ENCODE measurements at regions not wholly inside any gene's neighbourhood (a gene's known extent, or its start where the extent isn't known, plus 50 kb on each side); places are given as distances from the start of the nearest gene placed in this dataset.
"Not testable (repeated sequence)": the region's sequence is repeated elsewhere in the genome, so short reads cannot be mapped to it uniquely, and the experiment has no call there.

DNA sequence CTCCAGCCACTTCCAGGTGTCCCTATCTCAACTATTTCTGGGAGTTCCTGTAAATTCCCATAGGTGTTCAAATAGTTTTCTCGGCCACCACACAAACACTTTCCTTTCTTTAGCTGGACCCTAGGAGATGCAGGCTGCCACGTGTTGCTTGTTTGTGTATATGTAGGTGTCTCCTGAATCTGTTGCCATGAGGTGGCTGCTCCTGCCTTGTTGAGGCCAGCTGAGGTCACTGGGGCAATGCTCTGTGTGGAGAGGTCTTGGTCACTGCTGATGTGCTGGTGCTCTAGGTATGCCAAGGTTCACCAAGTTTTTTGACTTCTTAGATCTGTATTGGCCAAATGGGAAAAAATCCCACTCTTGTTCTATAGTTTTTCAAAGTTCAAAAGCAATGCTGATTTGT, 132.5 kb upstream of the CHD1 start:
- Mint-ChIP-seq H3K4me3 (no peak overlapping the region), H3K9me3 (ENCODE audit: low read depth) (no peaks in the 10 kb centered on the region), H3K36me3 (no peaks in the 10 kb centered on the region), H3K27me3 (peaks cover 10% of the 10 kb centered on the region), H3K4me1 (peaks cover 6% of the 10 kb centered on the region), H3K27ac (no peak overlapping the region)
- CTCF ChIA-PET: interaction anchor here (1.0 to 3.6 kb wide), 21 partner anchors 9 to 293 kb away, joined by 3 to 30 read pairs (median 5); partner anchors contain the start of gene RGMB
- no peak for DNase-seq
- no peak for ATAC-seq

GRCh38 chr5:99060306-99061261, 131.8 kb upstream of the CHD1 start:
- Mint-ChIP-seq H3K4me1 (peaks cover 6% of the 10 kb centered on the region), H3K9me3 (ENCODE audit: low read depth) (no peaks in the 10 kb centered on the region), H3K4me3 (no peak overlapping the region), H3K27me3 (peaks cover 10% of the 10 kb centered on the region), H3K27ac (no peak overlapping the region), H3K36me3 (no peaks in the 10 kb centered on the region)
- CTCF ChIA-PET: interaction anchor here (0.7 to 3.6 kb wide), 27 partner anchors 9 to 293 kb away, joined by 3 to 30 read pairs (median 4); partner anchors contain the start of gene RGMB
- DNase-seq (peak; percentile 89), ATAC-seq (peak; percentile 63)

DNA sequence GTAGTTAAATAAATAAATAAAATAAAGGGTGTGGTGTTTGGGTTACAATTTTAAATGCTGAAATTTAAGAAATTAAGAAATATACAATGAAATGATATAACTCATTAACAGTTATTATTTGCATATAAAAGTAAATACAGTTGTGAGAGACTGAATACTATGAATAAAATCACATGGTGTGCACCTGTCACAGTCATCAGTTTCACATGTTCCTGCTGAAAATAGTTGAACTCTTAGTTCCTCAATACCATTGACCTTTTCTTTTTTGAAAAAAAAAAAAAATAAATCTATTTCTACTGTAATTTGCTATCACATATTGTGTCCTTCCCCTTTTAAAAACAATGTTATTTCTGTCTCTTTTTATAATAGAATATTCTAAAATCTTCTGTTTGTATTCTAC, 130.9 kb upstream of the CHD1 start:
- Mint-ChIP-seq H3K27ac (no peak overlapping the region), H3K36me3 (no peaks in the 10 kb centered on the region), H3K4me1 (peaks cover 6% of the 10 kb centered on the region), H3K4me3 (no peak overlapping the region), H3K27me3 (peaks cover 7% of the 10 kb centered on the region), H3K9me3 (ENCODE audit: low read depth) (no peaks in the 10 kb centered on the region)
- no peak for DNase-seq
- ATAC-seq: no peak
- CTCF ChIA-PET: interaction anchor here (0.8 to 3.6 kb wide), 14 partner anchors 8 to 292 kb away, joined by 3 to 30 read pairs (median 8); no protein-coding TSS in a partner anchor

DNA sequence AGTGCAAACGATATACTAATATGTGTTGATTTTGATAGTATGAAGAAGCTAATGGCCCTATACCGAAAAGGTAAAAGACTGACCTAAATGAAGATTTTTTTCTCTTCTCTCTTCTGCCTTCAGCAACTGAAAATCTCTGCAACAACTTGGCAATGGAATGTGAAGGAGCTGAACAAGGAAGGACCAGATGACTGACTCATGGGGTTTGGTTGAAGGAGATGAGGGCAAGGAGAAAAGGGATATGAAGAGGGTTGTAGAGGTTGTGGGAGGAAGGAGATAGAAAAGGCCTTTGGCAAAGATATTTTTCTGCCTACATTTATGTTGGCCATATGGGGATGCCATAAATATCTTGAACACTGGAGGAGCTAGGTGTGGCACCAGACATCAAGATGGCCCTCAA, 129.7 kb upstream of the CHD1 start:
- no peaks in the 10 kb centered on the region for H3K27me3 Mint-ChIP-seq
- DNase-seq (no peak), ATAC-seq (no peak)
- no peaks in the 10 kb centered on the region for H3K9me3 Mint-ChIP-seq (ENCODE audit: low read depth)
- peaks cover 6% of the 10 kb centered on the region for H3K4me1 Mint-ChIP-seq
- H3K4me3 Mint-ChIP-seq: no peak overlapping the region
- no peak overlapping the region for H3K27ac Mint-ChIP-seq
- CTCF ChIA-PET: interaction anchor here (0.8 to 3.3 kb wide), 10 partner anchors 136 to 219 kb away, joined by 3 to 15 read pairs (median 4); no protein-coding TSS in a partner anchor
- no peaks in the 10 kb centered on the region for H3K36me3 Mint-ChIP-seq

DNA sequence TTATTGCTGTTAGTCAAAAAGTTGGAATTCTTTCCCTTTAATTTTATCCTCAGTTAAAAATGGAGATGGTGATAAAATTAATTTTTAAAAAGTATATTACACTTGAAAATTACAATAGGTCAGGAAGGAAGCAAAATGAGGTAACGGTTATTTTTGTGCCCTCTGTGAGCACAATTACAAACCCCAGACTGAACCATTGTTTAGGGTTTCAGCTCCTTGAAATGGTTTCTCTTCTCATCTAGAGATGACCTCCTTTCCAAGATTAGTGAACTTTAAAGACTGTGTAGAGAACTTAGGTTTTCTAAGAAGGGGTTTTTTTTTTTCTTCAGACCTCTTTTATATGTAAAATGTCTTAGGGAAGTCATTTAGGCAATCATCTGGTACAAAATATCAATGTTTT, 126.2 kb upstream of the CHD1 start:
- ATAC-seq: no peak
- CTCF ChIA-PET: interaction anchor here (1.1 kb wide), 1 partner anchor 9 kb away, joined by 3 read pairs; no protein-coding TSS in a partner anchor
- DNase-seq: no peak
- Mint-ChIP-seq H3K4me1 (no peaks in the 10 kb centered on the region), H3K27me3 (no peaks in the 10 kb centered on the region), H3K36me3 (no peaks in the 10 kb centered on the region), H3K9me3 (ENCODE audit: low read depth) (no peaks in the 10 kb centered on the region), H3K27ac (no peak overlapping the region), H3K4me3 (no peak overlapping the region)

DNA sequence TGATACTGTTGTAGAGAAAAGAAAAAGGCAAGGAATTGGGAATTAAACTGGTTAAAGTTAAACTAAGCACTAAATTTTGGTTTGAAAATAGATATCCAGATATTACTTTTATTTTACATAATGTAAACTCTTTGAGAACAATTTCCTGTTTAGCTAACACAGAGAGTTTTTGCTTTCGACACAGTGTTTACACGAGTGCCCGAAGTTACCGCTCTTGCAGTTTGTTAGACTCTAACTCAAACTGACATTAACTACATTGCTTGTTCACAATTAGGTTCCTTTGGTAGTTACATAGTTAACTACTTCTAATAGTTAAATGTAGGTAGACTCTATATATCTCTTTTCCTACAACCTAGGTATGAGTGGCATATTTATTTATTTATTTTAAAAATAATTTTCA, 117.1 kb upstream of the CHD1 start:
- peaks cover 10% of the 10 kb centered on the region for H3K9me3 Mint-ChIP-seq (ENCODE audit: low read depth)
- no peak overlapping the region for H3K27ac Mint-ChIP-seq
- DNase-seq (no peak), ATAC-seq (no peak)
- no peaks in the 10 kb centered on the region for H3K27me3 Mint-ChIP-seq
- H3K36me3 Mint-ChIP-seq: peaks cover 6% of the 10 kb centered on the region
- no peaks in the 10 kb centered on the region for H3K4me1 Mint-ChIP-seq
- no peak overlapping the region for H3K4me3 Mint-ChIP-seq
- CTCF ChIA-PET: interaction anchor here (1.2 to 1.6 kb wide), 3 partner anchors 8 to 15 kb away, joined by 3 to 4 read pairs (median 3); no protein-coding TSS in a partner anchor

DNA sequence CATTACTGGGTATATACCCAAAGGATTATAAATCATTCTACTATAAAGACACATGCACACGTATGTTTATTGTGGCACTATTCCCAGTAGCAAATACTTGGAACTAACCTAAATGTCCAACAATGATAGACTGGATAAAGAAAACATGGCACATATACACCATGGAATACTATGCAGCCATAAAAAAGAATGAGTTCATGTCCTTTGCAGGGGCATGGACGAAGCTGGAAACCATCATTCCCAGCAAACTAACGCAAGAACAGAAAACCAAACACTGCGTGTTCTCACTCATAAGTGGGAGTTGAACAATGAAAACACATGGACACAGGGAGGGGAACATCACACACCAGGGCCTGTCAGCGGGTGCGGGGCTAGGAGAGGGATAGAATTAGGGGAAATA, 114.5 kb upstream of the CHD1 start:
- H3K4me3 Mint-ChIP-seq, H3K4me1 Mint-ChIP-seq, DNase-seq, ATAC-seq, H3K27me3 Mint-ChIP-seq, H3K27ac Mint-ChIP-seq, CTCF ChIA-PET: not testable (repeated sequence)
- peaks cover 24% of the 10 kb centered on the region for H3K36me3 Mint-ChIP-seq
- peaks cover 12% of the 10 kb centered on the region for H3K9me3 Mint-ChIP-seq (ENCODE audit: low read depth)

GRCh38 chr5:99037668-99038067, 108.9 kb upstream of the CHD1 start:
- peaks cover 35% of the 10 kb centered on the region for H3K36me3 Mint-ChIP-seq
- CTCF ChIA-PET: interaction anchor here (1.4 to 2.3 kb wide), 3 partner anchors 9 to 23 kb away, joined by 3 to 9 read pairs (median 9); no protein-coding TSS in a partner anchor
- H3K27me3 Mint-ChIP-seq: no peaks in the 10 kb centered on the region
- ATAC-seq: peak; percentile 62
- peaks cover 48% of the 10 kb centered on the region for H3K4me1 Mint-ChIP-seq
- peak; percentile 88 for DNase-seq
- peak overlapping the region; percentile 72 for H3K27ac Mint-ChIP-seq
- no peak overlapping the region for H3K4me3 Mint-ChIP-seq
- H3K9me3 Mint-ChIP-seq (ENCODE audit: low read depth): peaks cover 12% of the 10 kb centered on the region

DNA sequence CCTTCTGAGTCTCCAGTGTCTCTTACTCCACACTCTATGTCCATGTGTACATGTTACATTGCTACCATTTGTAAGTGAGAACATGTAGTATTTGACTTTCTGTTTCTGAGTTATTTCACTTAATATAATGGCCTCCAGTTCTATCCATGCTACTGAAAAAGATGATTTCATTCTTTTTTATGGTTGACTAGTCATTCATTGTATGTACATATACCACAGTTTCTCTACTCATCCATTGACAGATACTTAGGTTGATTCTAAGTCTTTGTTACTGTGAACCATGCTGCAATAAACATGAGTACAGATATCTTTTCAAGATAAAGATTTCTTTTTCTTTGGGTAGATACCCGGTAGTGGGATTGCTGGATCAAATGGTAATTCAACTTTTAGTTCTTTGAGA, 107.1 kb upstream of the CHD1 start:
- no peak for ATAC-seq
- CTCF ChIA-PET: no interaction called here
- Mint-ChIP-seq H3K4me1 (peaks cover 58% of the 10 kb centered on the region), H3K4me3 (no peak overlapping the region), H3K36me3 (peaks cover 29% of the 10 kb centered on the region), H3K27me3 (no peaks in the 10 kb centered on the region), H3K9me3 (ENCODE audit: low read depth) (peaks cover 2% of the 10 kb centered on the region), H3K27ac (no peak overlapping the region)
- no peak for DNase-seq

- no peak for DNase-seq
- H3K4me1 Mint-ChIP-seq: peaks cover 66% of the 10 kb centered on the region
- H3K4me3 Mint-ChIP-seq: peak overlapping the region; percentile 77
- no peak for ATAC-seq
- CTCF ChIA-PET: no interaction called here
- no peaks in the 10 kb centered on the region for H3K9me3 Mint-ChIP-seq (ENCODE audit: low read depth)
- peaks cover 20% of the 10 kb centered on the region for H3K36me3 Mint-ChIP-seq
- no peaks in the 10 kb centered on the region for H3K27me3 Mint-ChIP-seq
- peak overlapping the region; percentile 95 for H3K27ac Mint-ChIP-seq
Measured at GRCh38 chr5:99034336-99034735, 105.5 kb upstream of the CHD1 start.

- peak overlapping the region; percentile 95 for H3K27ac Mint-ChIP-seq
- H3K4me1 Mint-ChIP-seq: peaks cover 64% of the 10 kb centered on the region
- no peaks in the 10 kb centered on the region for H3K27me3 Mint-ChIP-seq
- H3K9me3 Mint-ChIP-seq (ENCODE audit: low read depth): no peaks in the 10 kb centered on the region
- DNase-seq (no peak), ATAC-seq (peak; percentile 72)
- H3K4me3 Mint-ChIP-seq: peak overlapping the region; percentile 77
- CTCF ChIA-PET: interaction anchor here (0.9 to 1.9 kb wide), 7 partner anchors 23 to 129 kb away, joined by 3 to 5 read pairs (median 3); no protein-coding TSS in a partner anchor
- peaks cover 11% of the 10 kb centered on the region for H3K36me3 Mint-ChIP-seq
Measured at GRCh38 chr5:99033014-99033900, 104.5 kb upstream of the CHD1 start.

DNA sequence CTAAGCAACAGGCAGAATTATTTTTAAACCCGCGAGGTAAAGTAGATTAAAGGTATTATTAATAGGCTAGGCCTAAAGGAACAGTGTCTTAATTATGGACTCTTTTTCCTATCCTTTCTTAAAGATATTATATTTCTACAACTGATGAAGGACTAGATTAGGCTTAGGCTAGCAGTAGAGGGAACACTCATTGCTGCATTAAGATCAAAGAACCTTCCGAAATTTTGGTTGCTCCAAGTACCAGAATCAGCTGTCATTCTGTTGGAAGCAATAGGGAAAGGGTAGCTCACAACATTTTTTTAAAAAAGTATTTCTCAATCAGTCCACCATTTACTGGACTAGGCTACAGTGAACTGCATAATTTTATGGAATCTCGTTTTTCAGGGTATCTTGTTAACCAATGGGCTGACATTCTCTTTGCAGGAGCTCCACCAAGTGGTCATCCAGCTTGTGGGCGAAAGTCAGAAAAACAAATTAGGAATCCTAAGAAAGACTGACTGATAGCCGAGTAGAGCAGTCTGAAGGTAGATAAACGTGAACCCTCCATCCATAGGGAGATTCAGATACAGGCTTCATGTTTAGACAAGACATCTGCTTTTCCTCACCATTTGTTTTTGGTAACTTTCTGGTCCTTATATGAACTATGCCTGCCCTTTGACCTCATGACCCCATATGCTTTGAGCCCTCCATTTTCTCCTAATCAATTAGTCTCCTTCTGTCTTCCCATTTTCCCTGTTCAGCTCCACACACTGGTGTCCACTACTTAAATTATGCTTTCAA, 103.6 kb upstream of the CHD1 start:
- Mint-ChIP-seq H3K9me3 (ENCODE audit: low read depth) (no peaks in the 10 kb centered on the region), H3K4me1 (peaks cover 63% of the 10 kb centered on the region), H3K27ac (peak overlapping the region; percentile 95), H3K4me3 (peak overlapping the region; percentile 77), H3K36me3 (peaks cover 11% of the 10 kb centered on the region), H3K27me3 (no peaks in the 10 kb centered on the region)
- ATAC-seq (no peak), DNase-seq (peak; percentile 56)
- CTCF ChIA-PET: interaction anchor here (0.7 to 1.9 kb wide), 8 partner anchors 23 to 128 kb away, joined by 3 to 5 read pairs (median 4); no protein-coding TSS in a partner anchor
